ENCODE measurements at regions not wholly inside any gene's neighbourhood (a gene's known extent, or its start where the extent isn't known, plus 50 kb on each side); places are given as distances from the start of the nearest gene placed in this dataset.

GRCh38 chr3:76410762-76411281, 625.5 kb upstream of the ZNF717 start:
- H3K27ac Mint-ChIP-seq, result no peak overlapping the region
- no peak for ATAC-seq
- CTCF ChIA-PET, result no interaction called here
- no peaks in the 10 kb centered on the region for H3K36me3 Mint-ChIP-seq
- no peak overlapping the region for H3K4me3 Mint-ChIP-seq
- DNase-seq, result no peak
- H3K27me3 Mint-ChIP-seq, result no peaks in the 10 kb centered on the region
- H3K9me3 Mint-ChIP-seq (ENCODE audit: low read depth), result peaks cover 9% of the 10 kb centered on the region
- no peaks in the 10 kb centered on the region for H3K4me1 Mint-ChIP-seq

GRCh38 chr3:76415384-76415783, 624.5 kb upstream of the ROBO2 start:
- ATAC-seq (no peak), DNase-seq (no peak)
- Mint-ChIP-seq H3K9me3 (ENCODE audit: low read depth) (peaks cover 4% of the 10 kb centered on the region), H3K4me1 (no peaks in the 10 kb centered on the region), H3K27ac (no peak overlapping the region), H3K27me3 (no peaks in the 10 kb centered on the region), H3K36me3 (no peaks in the 10 kb centered on the region), H3K4me3 (no peak overlapping the region)
- CTCF ChIA-PET, result no interaction called here

- Mint-ChIP-seq H3K36me3 (no peaks in the 10 kb centered on the region), H3K27ac (no peak overlapping the region), H3K4me1 (no peaks in the 10 kb centered on the region), H3K4me3 (no peak overlapping the region), H3K9me3 (ENCODE audit: low read depth) (peaks cover 13% of the 10 kb centered on the region), H3K27me3 (no peaks in the 10 kb centered on the region)
- CTCF ChIA-PET, result no interaction called here
- no peak for ATAC-seq
- DNase-seq, result no peak
Observed at GRCh38 chr3:76429581-76430177, 610.2 kb upstream of the ROBO2 start.

- peaks cover 12% of the 10 kb centered on the region for H3K9me3 Mint-ChIP-seq (ENCODE audit: low read depth)
- no peak overlapping the region for H3K4me3 Mint-ChIP-seq
- no peaks in the 10 kb centered on the region for H3K4me1 Mint-ChIP-seq
- no peak for ATAC-seq
- CTCF ChIA-PET, result no interaction called here
- no peaks in the 10 kb centered on the region for H3K36me3 Mint-ChIP-seq
- no peak for DNase-seq
- no peak overlapping the region for H3K27ac Mint-ChIP-seq
- no peaks in the 10 kb centered on the region for H3K27me3 Mint-ChIP-seq
Observed at GRCh38 chr3:76432396-76432795, 607.5 kb upstream of the ROBO2 start.

GRCh38 chr3:76436894-76437293, 603.0 kb upstream of the ROBO2 start:
- no peak overlapping the region for H3K4me3 Mint-ChIP-seq
- peaks cover 12% of the 10 kb centered on the region for H3K9me3 Mint-ChIP-seq (ENCODE audit: low read depth)
- H3K36me3 Mint-ChIP-seq, result no peaks in the 10 kb centered on the region
- ATAC-seq, result no peak
- H3K27me3 Mint-ChIP-seq, result no peaks in the 10 kb centered on the region
- H3K27ac Mint-ChIP-seq, result no peak overlapping the region
- CTCF ChIA-PET, result no interaction called here
- DNase-seq, result no peak
- no peaks in the 10 kb centered on the region for H3K4me1 Mint-ChIP-seq

GRCh38 chr3:76438971-76439370, 600.9 kb upstream of the ROBO2 start:
- H3K36me3 Mint-ChIP-seq, result no peaks in the 10 kb centered on the region
- no peaks in the 10 kb centered on the region for H3K4me1 Mint-ChIP-seq
- CTCF ChIA-PET, result no interaction called here
- no peaks in the 10 kb centered on the region for H3K27me3 Mint-ChIP-seq
- no peak for ATAC-seq
- DNase-seq, result no peak
- H3K27ac Mint-ChIP-seq, result no peak overlapping the region
- H3K9me3 Mint-ChIP-seq (ENCODE audit: low read depth), result peaks cover 13% of the 10 kb centered on the region
- H3K4me3 Mint-ChIP-seq, result no peak overlapping the region

- H3K27me3 Mint-ChIP-seq, result no peaks in the 10 kb centered on the region
- ATAC-seq, result no peak
- CTCF ChIA-PET, result no interaction called here
- no peaks in the 10 kb centered on the region for H3K36me3 Mint-ChIP-seq
- DNase-seq, result no peak
- H3K4me3 Mint-ChIP-seq, result no peak overlapping the region
- H3K9me3 Mint-ChIP-seq (ENCODE audit: low read depth), result peaks cover 7% of the 10 kb centered on the region
- no peak overlapping the region for H3K27ac Mint-ChIP-seq
- H3K4me1 Mint-ChIP-seq, result no peaks in the 10 kb centered on the region
Observed at GRCh38 chr3:76442374-76442915, 597.5 kb upstream of the ROBO2 start.

GRCh38 chr3:76456322-76456721, 583.6 kb upstream of the ROBO2 start:
- H3K9me3 Mint-ChIP-seq (ENCODE audit: low read depth), result peaks cover 12% of the 10 kb centered on the region
- no peaks in the 10 kb centered on the region for H3K4me1 Mint-ChIP-seq
- CTCF ChIA-PET, result no interaction called here
- no peak overlapping the region for H3K27ac Mint-ChIP-seq
- H3K36me3 Mint-ChIP-seq, result no peaks in the 10 kb centered on the region
- H3K27me3 Mint-ChIP-seq, result no peaks in the 10 kb centered on the region
- DNase-seq (no peak), ATAC-seq (no peak)
- no peak overlapping the region for H3K4me3 Mint-ChIP-seq

- Mint-ChIP-seq H3K4me3 (no peak overlapping the region), H3K27me3 (no peaks in the 10 kb centered on the region), H3K27ac (no peak overlapping the region), H3K36me3 (no peaks in the 10 kb centered on the region), H3K9me3 (ENCODE audit: low read depth) (peaks cover 5% of the 10 kb centered on the region), H3K4me1 (no peaks in the 10 kb centered on the region)
- ATAC-seq (no peak), DNase-seq (no peak)
- CTCF ChIA-PET, result no interaction called here
Observed at GRCh38 chr3:76463501-76463900, 576.4 kb upstream of the ROBO2 start.

GRCh38 chr3:76470285-76470684, 569.6 kb upstream of the ROBO2 start:
- no peaks in the 10 kb centered on the region for H3K36me3 Mint-ChIP-seq

GRCh38 chr3:76474632-76475031, 565.3 kb upstream of the ROBO2 start:
- no peaks in the 10 kb centered on the region for H3K27me3 Mint-ChIP-seq
- no peaks in the 10 kb centered on the region for H3K4me1 Mint-ChIP-seq
- no peak overlapping the region for H3K27ac Mint-ChIP-seq
- no peaks in the 10 kb centered on the region for H3K36me3 Mint-ChIP-seq
- no peak overlapping the region for H3K4me3 Mint-ChIP-seq
- CTCF ChIA-PET, result no interaction called here
- peaks cover 8% of the 10 kb centered on the region for H3K9me3 Mint-ChIP-seq (ENCODE audit: low read depth)
- ATAC-seq (no peak), DNase-seq (no peak)

More at GRCh38 chr3:76470285-76470684, 569.6 kb upstream of the ROBO2 start:
- no peaks in the 10 kb centered on the region for H3K27me3 Mint-ChIP-seq
- CTCF ChIA-PET, result no interaction called here
- DNase-seq (no peak), ATAC-seq (no peak)
- H3K9me3 Mint-ChIP-seq (ENCODE audit: low read depth), result peaks cover 17% of the 10 kb centered on the region
- no peak overlapping the region for H3K27ac Mint-ChIP-seq
- H3K4me3 Mint-ChIP-seq, result no peak overlapping the region
- H3K4me1 Mint-ChIP-seq, result no peaks in the 10 kb centered on the region

GRCh38 chr3:76479161-76479650, 560.7 kb upstream of the ROBO2 start:
- Mint-ChIP-seq H3K9me3 (ENCODE audit: low read depth) (peaks cover 4% of the 10 kb centered on the region), H3K36me3 (no peaks in the 10 kb centered on the region), H3K4me1 (no peaks in the 10 kb centered on the region), H3K27me3 (no peaks in the 10 kb centered on the region), H3K4me3 (no peak overlapping the region), H3K27ac (no peak overlapping the region)
- CTCF ChIA-PET, result no interaction called here
- no peak for DNase-seq
- ATAC-seq, result no peak

GRCh38 chr3:76482510-76482909, 557.4 kb upstream of the ROBO2 start:
- peaks cover 5% of the 10 kb centered on the region for H3K9me3 Mint-ChIP-seq (ENCODE audit: low read depth)
- no peak overlapping the region for H3K4me3 Mint-ChIP-seq
- no peak for ATAC-seq
- H3K36me3 Mint-ChIP-seq, result no peaks in the 10 kb centered on the region
- H3K27ac Mint-ChIP-seq, result no peak overlapping the region
- CTCF ChIA-PET, result no interaction called here
- no peaks in the 10 kb centered on the region for H3K27me3 Mint-ChIP-seq
- DNase-seq, result no peak
- H3K4me1 Mint-ChIP-seq, result no peaks in the 10 kb centered on the region

GRCh38 chr3:76487446-76487845, 552.5 kb upstream of the ROBO2 start:
- no peak for DNase-seq
- no peaks in the 10 kb centered on the region for H3K36me3 Mint-ChIP-seq
- no peaks in the 10 kb centered on the region for H3K4me1 Mint-ChIP-seq
- no peak for ATAC-seq
- no peak overlapping the region for H3K27ac Mint-ChIP-seq
- no peaks in the 10 kb centered on the region for H3K27me3 Mint-ChIP-seq
- no peak overlapping the region for H3K4me3 Mint-ChIP-seq
- CTCF ChIA-PET, result no interaction called here
- H3K9me3 Mint-ChIP-seq (ENCODE audit: low read depth), result peaks cover 13% of the 10 kb centered on the region
